GM23338 (cell line): ENCODE measurements at regions not wholly inside any gene's neighbourhood (a gene's known extent, or its start where the extent isn't known, plus 50 kb on each side); places are given as distances from the start of the nearest gene placed in this dataset.

Experiments
- ATAC-seq: fragments of 200-7000 bp; cut with Tn5 transposase; 3 replicates; pipeline ENCODE4 v1.9.1; 2020
- DNase-seq: peaks from one replicate; pipeline ENCODE4 v3.0.0-alpha.2; 2015; ENCODE audit warnings: low spot score
- H2AFZ ChIP-seq: fragments of 200-600 bp; sonication (generic); 2 replicates; pipeline ENCODE4 v1.8.0; 2016; ENCODE audit warnings: antibody characterized with exemption, mild to moderate bottlenecking, moderate library complexity
- H3F3A ChIP-seq: fragments of 200-600 bp; sonication (generic); replicated peaks from 2 replicates; pipeline ENCODE4 v1.8.0; 2017; ENCODE audit warnings: antibody characterized with exemption, mixed run types, low read depth
- H3K27ac ChIP-seq: fragments of 200-600 bp; sonication (generic); 2 replicates; pipeline ENCODE4 v1.6.1; 2016; ENCODE audit warnings: low read depth
- H3K27me3 ChIP-seq: fragments of 200-600 bp; sonication (generic); 2 replicates; pipeline ENCODE4 v1.8.0; 2016; ENCODE audit warnings: mild to moderate bottlenecking, mixed run types, moderate library complexity; ENCODE audit not compliant: insufficient read depth
- H3K36me3 ChIP-seq: fragments of 200-600 bp; sonication (generic); 2 replicates; pipeline ENCODE4 v1.8.0; 2016; ENCODE audit warnings: mild to moderate bottlenecking; ENCODE audit not compliant: insufficient read depth
- H3K4me1 ChIP-seq: fragments of 200-600 bp; sonication (generic); 2 replicates; pipeline ENCODE4 v1.8.0; 2016; ENCODE audit warnings: mild to moderate bottlenecking, moderate library complexity; ENCODE audit not compliant: insufficient read depth
- H3K4me2 ChIP-seq: fragments of 200-600 bp; sonication (generic); 2 replicates; pipeline ENCODE4 v1.7.1; 2017; ENCODE audit warnings: mixed run types
- H3K4me3 ChIP-seq: fragments of 200-600 bp; sonication (generic); 2 replicates; pipeline ENCODE4 v1.6.1; 2016; ENCODE audit warnings: mixed run types
- H3K79me2 ChIP-seq: fragments of 200-600 bp; sonication (generic); replicated peaks from 2 replicates; pipeline ENCODE4 v1.8.0; 2017; ENCODE audit warnings: mild to moderate bottlenecking; ENCODE audit not compliant: insufficient read depth
- H3K9me2 ChIP-seq: fragments of 200-600 bp; sonication (generic); 2 replicates; pipeline ENCODE4 v1.8.0; 2017; ENCODE audit not compliant: insufficient read depth
- H4K20me1 ChIP-seq: fragments of 200-600 bp; sonication (generic); replicated peaks from 2 replicates; pipeline ENCODE4 v1.8.0; 2017; ENCODE audit warnings: mild to moderate bottlenecking; ENCODE audit not compliant: insufficient read depth
- H3K27ac Mint-ChIP-seq: 2 replicates; pipeline ENCODE4 v1.8.0; 2020; ENCODE audit warnings: inconsistent platforms, mild to moderate bottlenecking, moderate library complexity, mixed read lengths
- H3K27me3 Mint-ChIP-seq: 3 replicates; pipeline ENCODE4 v1.8.0; 2022; ENCODE audit warnings: low read depth, mild to moderate bottlenecking, moderate library complexity, mixed read lengths, inconsistent platforms; ENCODE audit not compliant: insufficient read depth, poor library complexity
- H3K36me3 Mint-ChIP-seq: 3 replicates; pipeline ENCODE4 v1.8.0; 2021; ENCODE audit warnings: low read depth, mild to moderate bottlenecking, inconsistent platforms, moderate library complexity, mixed read lengths
- H3K4me1 Mint-ChIP-seq: 3 replicates; pipeline ENCODE4 v1.8.0; 2020; ENCODE audit warnings: mild to moderate bottlenecking, inconsistent platforms, mixed read lengths
- H3K4me3 Mint-ChIP-seq: 3 replicates; pipeline ENCODE4 v1.8.0; 2021; ENCODE audit warnings: moderate library complexity, mild to moderate bottlenecking, inconsistent platforms, mixed read lengths
- H3K9me3 Mint-ChIP-seq: 3 replicates; pipeline ENCODE4 v1.8.0; 2020; ENCODE audit warnings: moderate library complexity, mild to moderate bottlenecking, inconsistent platforms, mixed read lengths
- CREB1 ChIP-seq: fragments of 250-450 bp; sonication (Bioruptor Pico); IDR thresholded peaks from 2 replicates; pipeline ENCODE4 v1.5.0; 2020; ENCODE audit warnings: low read depth, mild to moderate bottlenecking, moderate library complexity
- JUNB ChIP-seq: IDR thresholded peaks from one replicate; pipeline ENCODE4 v1.6.1; 2016; ENCODE audit warnings: antibody characterized with exemption; ENCODE audit not compliant: unreplicated experiment
- NANOG ChIP-seq: IDR thresholded peaks from 2 replicates; pipeline ENCODE4 v1.6.1; 2016; ENCODE audit warnings: antibody characterized with exemption, borderline replicate concordance
- STAT1 ChIP-seq: IDR thresholded peaks from one replicate; pipeline ENCODE4 v1.6.1; 2016; ENCODE audit warnings: antibody characterized with exemption; ENCODE audit not compliant: unreplicated experiment
- ZNF114 ChIP-seq: fragments of 250-450 bp; sonication (Bioruptor Pico); IDR thresholded peaks from 2 replicates; pipeline ENCODE4 v1.5.0; 2020; ENCODE audit warnings: mild to moderate bottlenecking, moderate library complexity
- ZNF331 ChIP-seq: fragments of 250-450 bp; sonication (Bioruptor Pico); IDR thresholded peaks from 2 replicates; pipeline ENCODE4 v1.5.0; 2020; ENCODE audit warnings: low read depth, mild to moderate bottlenecking, moderate library complexity
- TF ChIP-seq, protein P1 (sequence below): fragments of 250-450 bp; sonication (Bioruptor Pico); IDR thresholded peaks from 2 replicates; pipeline ENCODE4 v1.5.0; 2020; ENCODE audit warnings: mild to moderate bottlenecking, moderate library complexity
- TF ChIP-seq, protein P2 (sequence below): IDR thresholded peaks from one replicate; pipeline ENCODE4 v1.6.1; 2018; ENCODE audit warnings: antibody characterized with exemption; ENCODE audit not compliant: unreplicated experiment
- TF ChIP-seq, protein P3 (sequence below): IDR thresholded peaks from 2 replicates; pipeline ENCODE4 v1.6.1; 2016; ENCODE audit warnings: antibody characterized with exemption
- TF ChIP-seq, protein P4 (sequence below), 2 experiments: fragments of 200-600 bp in 1 of 2; sonication (generic) in 1 of 2; conservative IDR thresholded peaks; 2 replicates each; pipeline versions ENCODE4 v1.5.1 to v1.6.1; 2016 to 2017; ENCODE audit warnings: antibody characterized with exemption in 2 of 2, low read depth in 2 of 2, mild to moderate bottlenecking in 2 of 2, moderate library complexity in 1 of 2

DNA sequence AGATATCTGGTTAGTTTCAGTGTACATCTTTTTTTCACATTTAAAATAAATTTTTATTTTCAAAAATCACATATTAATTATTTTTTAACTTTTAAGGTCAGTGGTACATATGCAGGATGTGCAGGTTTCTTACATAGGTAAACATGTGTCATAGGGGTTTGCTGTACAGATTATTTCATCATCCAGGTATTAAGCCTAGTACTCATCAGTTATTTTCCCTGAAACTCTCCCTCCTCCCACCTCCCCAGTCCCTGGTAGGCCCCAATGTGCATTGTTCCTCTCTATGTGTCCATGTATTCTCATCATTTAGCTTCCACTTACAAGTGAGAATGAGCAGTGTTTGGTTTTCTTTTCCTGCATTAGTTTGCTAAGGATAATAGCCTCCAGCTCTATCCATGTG, 323.0 kb downstream of the C7orf25 start:
- no peak overlapping the region for H3K4me3 ChIP-seq
- Mint-ChIP-seq H3K9me3 (peaks cover 44% of the 10 kb centered on the region), H3K4me1 (peaks cover 2% of the 10 kb centered on the region; the same call in 1 of the 3 replicates), H3K36me3 (peaks cover 27% of the 10 kb centered on the region), H3K27me3 (no peaks in the 10 kb centered on the region), H3K27ac (no peak overlapping the region), H3K4me3 (no peak overlapping the region)
- TF ChIP-seq, protein P1, sequence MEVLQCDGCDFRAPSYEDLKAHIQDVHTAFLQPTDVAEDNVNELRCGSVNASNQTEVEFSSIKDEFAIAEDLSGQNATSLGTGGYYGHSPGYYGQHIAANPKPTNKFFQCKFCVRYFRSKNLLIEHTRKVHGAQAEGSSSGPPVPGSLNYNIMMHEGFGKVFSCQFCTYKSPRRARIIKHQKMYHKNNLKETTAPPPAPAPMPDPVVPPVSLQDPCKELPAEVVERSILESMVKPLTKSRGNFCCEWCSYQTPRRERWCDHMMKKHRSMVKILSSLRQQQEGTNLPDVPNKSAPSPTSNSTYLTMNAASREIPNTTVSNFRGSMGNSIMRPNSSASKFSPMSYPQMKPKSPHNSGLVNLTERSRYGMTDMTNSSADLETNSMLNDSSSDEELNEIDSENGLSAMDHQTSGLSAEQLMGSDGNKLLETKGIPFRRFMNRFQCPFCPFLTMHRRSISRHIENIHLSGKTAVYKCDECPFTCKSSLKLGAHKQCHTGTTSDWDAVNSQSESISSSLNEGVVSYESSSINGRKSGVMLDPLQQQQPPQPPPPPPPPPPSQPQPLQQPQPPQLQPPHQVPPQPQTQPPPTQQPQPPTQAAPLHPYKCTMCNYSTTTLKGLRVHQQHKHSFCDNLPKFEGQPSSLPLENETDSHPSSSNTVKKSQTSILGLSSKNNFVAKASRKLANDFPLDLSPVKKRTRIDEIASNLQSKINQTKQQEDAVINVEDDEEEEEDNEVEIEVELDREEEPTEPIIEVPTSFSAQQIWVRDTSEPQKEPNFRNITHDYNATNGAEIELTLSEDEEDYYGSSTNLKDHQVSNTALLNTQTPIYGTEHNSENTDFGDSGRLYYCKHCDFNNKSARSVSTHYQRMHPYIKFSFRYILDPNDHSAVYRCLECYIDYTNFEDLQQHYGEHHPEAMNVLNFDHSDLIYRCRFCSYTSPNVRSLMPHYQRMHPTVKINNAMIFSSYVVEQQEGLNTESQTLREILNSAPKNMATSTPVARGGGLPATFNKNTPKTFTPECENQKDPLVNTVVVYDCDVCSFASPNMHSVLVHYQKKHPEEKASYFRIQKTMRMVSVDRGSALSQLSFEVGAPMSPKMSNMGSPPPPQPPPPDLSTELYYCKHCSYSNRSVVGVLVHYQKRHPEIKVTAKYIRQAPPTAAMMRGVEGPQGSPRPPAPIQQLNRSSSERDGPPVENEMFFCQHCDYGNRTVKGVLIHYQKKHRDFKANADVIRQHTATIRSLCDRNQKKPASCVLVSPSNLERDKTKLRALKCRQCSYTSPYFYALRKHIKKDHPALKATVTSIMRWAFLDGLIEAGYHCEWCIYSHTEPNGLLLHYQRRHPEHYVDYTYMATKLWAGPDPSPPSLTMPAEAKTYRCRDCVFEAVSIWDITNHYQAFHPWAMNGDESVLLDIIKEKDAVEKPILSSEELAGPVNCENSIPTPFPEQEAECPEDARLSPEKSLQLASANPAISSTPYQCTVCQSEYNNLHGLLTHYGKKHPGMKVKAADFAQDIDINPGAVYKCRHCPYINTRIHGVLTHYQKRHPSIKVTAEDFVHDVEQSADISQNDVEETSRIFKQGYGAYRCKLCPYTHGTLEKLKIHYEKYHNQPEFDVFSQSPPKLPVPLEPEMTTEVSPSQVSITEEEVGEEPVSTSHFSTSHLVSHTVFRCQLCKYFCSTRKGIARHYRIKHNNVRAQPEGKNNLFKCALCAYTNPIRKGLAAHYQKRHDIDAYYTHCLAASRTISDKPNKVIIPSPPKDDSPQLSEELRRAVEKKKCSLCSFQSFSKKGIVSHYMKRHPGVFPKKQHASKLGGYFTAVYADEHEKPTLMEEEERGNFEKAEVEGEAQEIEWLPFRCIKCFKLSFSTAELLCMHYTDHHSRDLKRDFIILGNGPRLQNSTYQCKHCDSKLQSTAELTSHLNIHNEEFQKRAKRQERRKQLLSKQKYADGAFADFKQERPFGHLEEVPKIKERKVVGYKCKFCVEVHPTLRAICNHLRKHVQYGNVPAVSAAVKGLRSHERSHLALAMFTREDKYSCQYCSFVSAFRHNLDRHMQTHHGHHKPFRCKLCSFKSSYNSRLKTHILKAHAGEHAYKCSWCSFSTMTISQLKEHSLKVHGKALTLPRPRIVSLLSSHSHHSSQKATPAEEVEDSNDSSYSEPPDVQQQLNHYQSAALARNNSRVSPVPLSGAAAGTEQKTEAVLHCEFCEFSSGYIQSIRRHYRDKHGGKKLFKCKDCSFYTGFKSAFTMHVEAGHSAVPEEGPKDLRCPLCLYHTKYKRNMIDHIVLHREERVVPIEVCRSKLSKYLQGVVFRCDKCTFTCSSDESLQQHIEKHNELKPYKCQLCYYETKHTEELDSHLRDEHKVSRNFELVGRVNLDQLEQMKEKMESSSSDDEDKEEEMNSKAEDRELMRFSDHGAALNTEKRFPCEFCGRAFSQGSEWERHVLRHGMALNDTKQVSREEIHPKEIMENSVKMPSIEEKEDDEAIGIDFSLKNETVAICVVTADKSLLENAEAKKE (CRISPR knock-in tag): no peak
- TF ChIP-seq CREB1 (CRISPR knock-in tag) (no peak), ZNF331 (CRISPR knock-in tag) (no peak), JUNB (no peak), STAT1 (no peak), NANOG (no peak), ZNF114 (CRISPR knock-in tag) (no peak)
- TF ChIP-seq, protein P2, sequence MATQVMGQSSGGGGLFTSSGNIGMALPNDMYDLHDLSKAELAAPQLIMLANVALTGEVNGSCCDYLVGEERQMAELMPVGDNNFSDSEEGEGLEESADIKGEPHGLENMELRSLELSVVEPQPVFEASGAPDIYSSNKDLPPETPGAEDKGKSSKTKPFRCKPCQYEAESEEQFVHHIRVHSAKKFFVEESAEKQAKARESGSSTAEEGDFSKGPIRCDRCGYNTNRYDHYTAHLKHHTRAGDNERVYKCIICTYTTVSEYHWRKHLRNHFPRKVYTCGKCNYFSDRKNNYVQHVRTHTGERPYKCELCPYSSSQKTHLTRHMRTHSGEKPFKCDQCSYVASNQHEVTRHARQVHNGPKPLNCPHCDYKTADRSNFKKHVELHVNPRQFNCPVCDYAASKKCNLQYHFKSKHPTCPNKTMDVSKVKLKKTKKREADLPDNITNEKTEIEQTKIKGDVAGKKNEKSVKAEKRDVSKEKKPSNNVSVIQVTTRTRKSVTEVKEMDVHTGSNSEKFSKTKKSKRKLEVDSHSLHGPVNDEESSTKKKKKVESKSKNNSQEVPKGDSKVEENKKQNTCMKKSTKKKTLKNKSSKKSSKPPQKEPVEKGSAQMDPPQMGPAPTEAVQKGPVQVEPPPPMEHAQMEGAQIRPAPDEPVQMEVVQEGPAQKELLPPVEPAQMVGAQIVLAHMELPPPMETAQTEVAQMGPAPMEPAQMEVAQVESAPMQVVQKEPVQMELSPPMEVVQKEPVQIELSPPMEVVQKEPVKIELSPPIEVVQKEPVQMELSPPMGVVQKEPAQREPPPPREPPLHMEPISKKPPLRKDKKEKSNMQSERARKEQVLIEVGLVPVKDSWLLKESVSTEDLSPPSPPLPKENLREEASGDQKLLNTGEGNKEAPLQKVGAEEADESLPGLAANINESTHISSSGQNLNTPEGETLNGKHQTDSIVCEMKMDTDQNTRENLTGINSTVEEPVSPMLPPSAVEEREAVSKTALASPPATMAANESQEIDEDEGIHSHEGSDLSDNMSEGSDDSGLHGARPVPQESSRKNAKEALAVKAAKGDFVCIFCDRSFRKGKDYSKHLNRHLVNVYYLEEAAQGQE: no peak
- TF ChIP-seq, protein P3, sequence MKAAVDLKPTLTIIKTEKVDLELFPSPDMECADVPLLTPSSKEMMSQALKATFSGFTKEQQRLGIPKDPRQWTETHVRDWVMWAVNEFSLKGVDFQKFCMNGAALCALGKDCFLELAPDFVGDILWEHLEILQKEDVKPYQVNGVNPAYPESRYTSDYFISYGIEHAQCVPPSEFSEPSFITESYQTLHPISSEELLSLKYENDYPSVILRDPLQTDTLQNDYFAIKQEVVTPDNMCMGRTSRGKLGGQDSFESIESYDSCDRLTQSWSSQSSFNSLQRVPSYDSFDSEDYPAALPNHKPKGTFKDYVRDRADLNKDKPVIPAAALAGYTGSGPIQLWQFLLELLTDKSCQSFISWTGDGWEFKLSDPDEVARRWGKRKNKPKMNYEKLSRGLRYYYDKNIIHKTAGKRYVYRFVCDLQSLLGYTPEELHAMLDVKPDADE: no peak
- TF ChIP-seq, protein P4, sequence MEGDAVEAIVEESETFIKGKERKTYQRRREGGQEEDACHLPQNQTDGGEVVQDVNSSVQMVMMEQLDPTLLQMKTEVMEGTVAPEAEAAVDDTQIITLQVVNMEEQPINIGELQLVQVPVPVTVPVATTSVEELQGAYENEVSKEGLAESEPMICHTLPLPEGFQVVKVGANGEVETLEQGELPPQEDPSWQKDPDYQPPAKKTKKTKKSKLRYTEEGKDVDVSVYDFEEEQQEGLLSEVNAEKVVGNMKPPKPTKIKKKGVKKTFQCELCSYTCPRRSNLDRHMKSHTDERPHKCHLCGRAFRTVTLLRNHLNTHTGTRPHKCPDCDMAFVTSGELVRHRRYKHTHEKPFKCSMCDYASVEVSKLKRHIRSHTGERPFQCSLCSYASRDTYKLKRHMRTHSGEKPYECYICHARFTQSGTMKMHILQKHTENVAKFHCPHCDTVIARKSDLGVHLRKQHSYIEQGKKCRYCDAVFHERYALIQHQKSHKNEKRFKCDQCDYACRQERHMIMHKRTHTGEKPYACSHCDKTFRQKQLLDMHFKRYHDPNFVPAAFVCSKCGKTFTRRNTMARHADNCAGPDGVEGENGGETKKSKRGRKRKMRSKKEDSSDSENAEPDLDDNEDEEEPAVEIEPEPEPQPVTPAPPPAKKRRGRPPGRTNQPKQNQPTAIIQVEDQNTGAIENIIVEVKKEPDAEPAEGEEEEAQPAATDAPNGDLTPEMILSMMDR (conservative IDR thresholded peaks at IDR 0.05; ENCODE audit: low read depth in 2 of 2): no peak
- no peaks in the 10 kb centered on the region for H3F3A ChIP-seq
- no peak for ATAC-seq
- no peak overlapping the region for H2AFZ ChIP-seq
- no peaks in the 10 kb centered on the region for H3K4me1 ChIP-seq
- peaks cover 8% of the 10 kb centered on the region for H3K9me2 ChIP-seq
- no peak overlapping the region for H3K27ac ChIP-seq
- no peak overlapping the region for H3K4me2 ChIP-seq
- no peaks in the 10 kb centered on the region for H3K79me2 ChIP-seq
- H3K27me3 ChIP-seq: no peaks in the 10 kb centered on the region
- no peaks in the 10 kb centered on the region for H4K20me1 ChIP-seq
- DNase-seq: no peak
- peaks cover 6% of the 10 kb centered on the region; the same call in 1 of the 2 replicates for H3K36me3 ChIP-seq
